IPS-NIHi7 (cell line): ENCODE measurements at regions not wholly inside any gene's neighbourhood (a gene's known extent, or its start where the extent isn't known, plus 50 kb on each side); places are given as distances from the start of the nearest gene placed in this dataset.
"Not testable (repeated sequence)": the region's sequence is repeated elsewhere in the genome, so short reads cannot be mapped to it uniquely, and the experiment has no call there.

Experiments used
- DNase-seq: peaks from one replicate; pipeline ENCODE4 v3.0.0; 2012; ENCODE audit warnings: mixed read lengths; ENCODE audit errors: extremely low spot score

- DNase-seq, result no peak
Measured at GRCh38 chr3:20254268-20255117, 68.5 kb upstream of the SGO1 start.

GRCh38 chr3:20250786-20251185, 64.8 kb upstream of the SGO1 start:
- no peak for DNase-seq

- DNase-seq, result no peak
Measured at GRCh38 chr3:20250314-20250713, 64.3 kb upstream of the SGO1 start.

GRCh38 chr3:20246662-20247061, 60.7 kb upstream of the SGO1 start:
- DNase-seq, result no peak

GRCh38 chr3:20245781-20246180, 59.8 kb upstream of the SGO1 start:
- DNase-seq, result no peak

GRCh38 chr3:20240154-20240883, 54.3 kb upstream of the SGO1 start:
- DNase-seq, result no peak

- DNase-seq, result not testable (repeated sequence)
Measured at GRCh38 chr3:20238199-20238598, 52.2 kb upstream of the SGO1 start.

GRCh38 chr3:20236603-20237002, 50.6 kb upstream of the SGO1 start:
- DNase-seq, result no peak
